ENCODE measurements at regions not wholly inside any gene's neighbourhood (a gene's known extent, or its start where the extent isn't known, plus 50 kb on each side); places are given as distances from the start of the nearest gene placed in this dataset.

GRCh38 chr10:64753516-64753915 lies 1232.3 kb downstream of the REEP3 start:
- TF ChIP-seq CTCF (conservative IDR thresholded peaks at IDR 0.05; ENCODE audit: low read depth in 2 of 2), result no peak
- TF ChIP-seq CREB1 (CRISPR knock-in tag; IDR thresholded peaks at IDR 0.05; ENCODE audit: low read depth), result no peak
- TF ChIP-seq REST (IDR thresholded peaks at IDR 0.05; ENCODE audit: unreplicated experiment), result no peak
- no peak for TF ChIP-seq POLR2AphosphoS5 (IDR thresholded peaks at IDR 0.05; ENCODE audit: low read depth)
- no peak for TF ChIP-seq EZH2phosphoT487 (IDR thresholded peaks at IDR 0.05; ENCODE audit: unreplicated experiment)
- no peak for TF ChIP-seq EZH2 (IDR thresholded peaks at IDR 0.05; ENCODE audit: low read depth, unreplicated experiment)
- no peak for TF ChIP-seq NANOG (IDR thresholded peaks at IDR 0.05; ENCODE audit: borderline replicate concordance)
- TF ChIP-seq, protein P1, sequence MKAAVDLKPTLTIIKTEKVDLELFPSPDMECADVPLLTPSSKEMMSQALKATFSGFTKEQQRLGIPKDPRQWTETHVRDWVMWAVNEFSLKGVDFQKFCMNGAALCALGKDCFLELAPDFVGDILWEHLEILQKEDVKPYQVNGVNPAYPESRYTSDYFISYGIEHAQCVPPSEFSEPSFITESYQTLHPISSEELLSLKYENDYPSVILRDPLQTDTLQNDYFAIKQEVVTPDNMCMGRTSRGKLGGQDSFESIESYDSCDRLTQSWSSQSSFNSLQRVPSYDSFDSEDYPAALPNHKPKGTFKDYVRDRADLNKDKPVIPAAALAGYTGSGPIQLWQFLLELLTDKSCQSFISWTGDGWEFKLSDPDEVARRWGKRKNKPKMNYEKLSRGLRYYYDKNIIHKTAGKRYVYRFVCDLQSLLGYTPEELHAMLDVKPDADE (IDR thresholded peaks at IDR 0.05), result no peak
- TF ChIP-seq JUNB (IDR thresholded peaks at IDR 0.05; ENCODE audit: unreplicated experiment), result no peak
- TF ChIP-seq ZNF114 (CRISPR knock-in tag; IDR thresholded peaks at IDR 0.05), result no peak
- no peak for TF ChIP-seq ZNF331 (CRISPR knock-in tag; IDR thresholded peaks at IDR 0.05; ENCODE audit: low read depth)
- no peak for TF ChIP-seq STAT1 (IDR thresholded peaks at IDR 0.05; ENCODE audit: unreplicated experiment)
- no peak for TF ChIP-seq ZNF462 (CRISPR knock-in tag; IDR thresholded peaks at IDR 0.05)
